Keratinocyte (primary cell): ENCODE measurements at regions not wholly inside any gene's neighbourhood (a gene's known extent, or its start where the extent isn't known, plus 50 kb on each side); places are given as distances from the start of the nearest gene placed in this dataset.

Experiments used
- CTCF ChIP-seq, 3 experiments: IDR thresholded peaks in 1 of 3; conservative IDR thresholded peaks in 1 of 3; optimal IDR thresholded peaks in 1 of 3; 2 replicates in 2 of 3; 3 replicates in 1 of 3; pipeline versions ENCODE3 to v1.5.1; 2011; ENCODE audit warnings: low read length in 3 of 3, mild to moderate bottlenecking in 3 of 3, moderate library complexity in 2 of 3, control low read depth in 1 of 3, inconsistent platforms in 1 of 3; ENCODE audit not compliant: insufficient read depth in 2 of 3; ENCODE audit errors: extremely low read depth in 1 of 3
- EZH2 ChIP-seq: IDR thresholded peaks from one replicate; pipeline ENCODE4 v1.6.1; 2012; ENCODE audit warnings: inconsistent platforms, mild to moderate bottlenecking, low read length, moderate library complexity

DNA sequence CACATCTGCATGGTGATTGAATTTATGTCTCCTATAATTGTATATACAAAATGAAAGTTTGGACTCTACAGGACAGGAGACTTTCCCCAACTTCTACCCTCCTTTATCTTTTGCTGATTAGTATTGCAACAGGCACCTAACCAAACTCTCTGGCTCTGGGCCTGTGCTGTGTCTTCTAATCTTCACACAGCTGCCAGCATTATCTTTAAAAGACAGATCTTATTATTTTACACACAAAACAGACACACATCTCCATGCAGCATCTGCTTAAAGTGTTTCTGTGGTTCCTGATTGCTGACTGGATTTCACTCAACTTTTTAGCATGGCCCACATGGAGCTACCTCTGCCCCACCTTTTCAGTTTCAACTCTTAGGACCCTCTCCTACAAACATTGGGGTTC lies 154.9 kb upstream of the PELI2 start:
- TF ChIP-seq CTCF (optimal IDR thresholded peaks at IDR 0.05 in 1 of 3, IDR thresholded peaks at IDR 0.05 in 1 of 3, conservative IDR thresholded peaks at IDR 0.05 in 1 of 3; ENCODE audit: extremely low read depth in 1 of 3, insufficient read depth in 2 of 3, low read length in 3 of 3) (no peak), EZH2 (no peak)
